Stimulated activated CD4-positive, alpha-beta T cell treated with anti-CD3 and anti-CD28 coated beads, TNF-alpha, amount 100 ng/mL, for 1 hour (primary cell): ENCODE measurements at regions not wholly inside any gene's neighbourhood (a gene's known extent, or its start where the extent isn't known, plus 50 kb on each side); places are given as distances from the start of the nearest gene placed in this dataset.

Source experiments
- DNase-seq, 3 donors: peaks; one replicate each; pipeline ENCODE4 v3.0.0-alpha.2; 2020; ENCODE audit warnings: low read depth in 3 of 3, low spot score in 1 of 3

GRCh38 chr6:1482381-1483166, 93.2 kb downstream of the FOXF2 start:
- DNase-seq = no peak

GRCh38 chr6:1485678-1486077, 96.3 kb downstream of the FOXF2 start:
- no peak for DNase-seq

GRCh38 chr6:1486387-1486786, 97.0 kb downstream of the FOXF2 start:
- no peak for DNase-seq

GRCh38 chr6:1487239-1487638, 97.9 kb downstream of the FOXF2 start:
- no peak for DNase-seq

- no peak for DNase-seq
Measured at GRCh38 chr6:1491025-1491424, 101.6 kb downstream of the FOXF2 start.

- DNase-seq = no peak
Measured at GRCh38 chr6:1491591-1492319, 102.4 kb downstream of the FOXF2 start.

- no peak for DNase-seq
Measured at GRCh38 chr6:1494671-1495070, 105.3 kb downstream of the FOXF2 start.

GRCh38 chr6:1495344-1495743, 106.0 kb downstream of the FOXF2 start:
- DNase-seq = no peak

- no peak for DNase-seq
Measured at GRCh38 chr6:1496092-1496491, 106.7 kb downstream of the FOXF2 start.

GRCh38 chr6:1496836-1497760, 107.7 kb downstream of the FOXF2 start:
- no peak for DNase-seq

GRCh38 chr6:1497761-1498105, 108.4 kb downstream of the FOXF2 start:
- no peak for DNase-seq

- no peak for DNase-seq
Measured at GRCh38 chr6:1498491-1499113, 109.2 kb downstream of the FOXF2 start.

GRCh38 chr6:1499777-1500176, 109.9 kb upstream of the FOXC1 start:
- DNase-seq = no peak

GRCh38 chr6:1500913-1501312, 108.8 kb upstream of the FOXC1 start:
- no peak for DNase-seq

GRCh38 chr6:1502041-1502440, 107.7 kb upstream of the FOXC1 start:
- DNase-seq = no peak

- no peak for DNase-seq
Measured at GRCh38 chr6:1503811-1504210, 105.9 kb upstream of the FOXC1 start.

- DNase-seq = no peak
Measured at GRCh38 chr6:1504465-1504864, 105.2 kb upstream of the FOXC1 start.

- no peak for DNase-seq
Measured at GRCh38 chr6:1507251-1507650, 102.5 kb upstream of the FOXC1 start.

GRCh38 chr6:1509241-1509640, 100.5 kb upstream of the FOXC1 start:
- DNase-seq = no peak

GRCh38 chr6:1510239-1510638, 99.5 kb upstream of the FOXC1 start:
- no peak for DNase-seq

- no peak for DNase-seq
Measured at GRCh38 chr6:1513215-1513780, 96.4 kb upstream of the FOXC1 start.
